Endothelial cell (in vitro differentiated cells): ENCODE measurements at regions not wholly inside any gene's neighbourhood (a gene's known extent, or its start where the extent isn't known, plus 50 kb on each side); places are given as distances from the start of the nearest gene placed in this dataset.
"Not testable (repeated sequence)": the region's sequence is repeated elsewhere in the genome, so short reads cannot be mapped to it uniquely, and the experiment has no call there.

Source experiments
- DNase-seq: peaks from one replicate; pipeline ENCODE4 v3.0.0; 2021; ENCODE audit warnings: low spot score
- H3K27ac Mint-ChIP-seq: one replicate; pipeline ENCODE4 v1.8.0; 2021; ENCODE audit warnings: mixed read lengths, inconsistent platforms; ENCODE audit not compliant: unreplicated experiment
- H3K27me3 Mint-ChIP-seq: one replicate; pipeline ENCODE4 v1.8.0; 2021; ENCODE audit warnings: mild to moderate bottlenecking, moderate library complexity, mixed read lengths, inconsistent platforms; ENCODE audit not compliant: unreplicated experiment
- H3K36me3 Mint-ChIP-seq: one replicate; pipeline ENCODE4 v1.8.0; 2021; ENCODE audit warnings: mild to moderate bottlenecking, low read depth, mixed read lengths, inconsistent platforms; ENCODE audit not compliant: unreplicated experiment
- H3K4me1 Mint-ChIP-seq: one replicate; pipeline ENCODE4 v1.8.0; 2021; ENCODE audit warnings: mild to moderate bottlenecking, mixed read lengths, inconsistent platforms; ENCODE audit not compliant: unreplicated experiment
- H3K4me3 Mint-ChIP-seq: one replicate; pipeline ENCODE4 v1.8.0; 2021; ENCODE audit warnings: mild to moderate bottlenecking, mixed read lengths, inconsistent platforms; ENCODE audit not compliant: unreplicated experiment
- H3K9me3 Mint-ChIP-seq: one replicate; pipeline ENCODE4 v1.8.0; 2021; ENCODE audit warnings: mixed read lengths, inconsistent platforms; ENCODE audit not compliant: unreplicated experiment
- CTCF ChIP-seq: fragments of 200-600 bp; sonication (generic); IDR thresholded peaks from one replicate; pipeline ENCODE4 v1.5.0; 2021; ENCODE audit warnings: antibody characterized with exemption; ENCODE audit not compliant: unreplicated experiment

GRCh38 chr21:27320868-27321267 lies 354.0 kb upstream of the ADAMTS5 start:
- no peaks in the 10 kb centered on the region for H3K4me1 Mint-ChIP-seq
- H3K36me3 Mint-ChIP-seq: no peaks in the 10 kb centered on the region
- no peak for TF ChIP-seq CTCF
- H3K4me3 Mint-ChIP-seq: no peak overlapping the region
- no peak for DNase-seq
- H3K27ac Mint-ChIP-seq: no peak overlapping the region
- H3K9me3 Mint-ChIP-seq: no peaks in the 10 kb centered on the region
- H3K27me3 Mint-ChIP-seq: peaks cover under 1% of the 10 kb centered on the region

- not testable (repeated sequence) for H3K4me1 Mint-ChIP-seq, H3K4me3 Mint-ChIP-seq, H3K27ac Mint-ChIP-seq, H3K36me3 Mint-ChIP-seq, DNase-seq, H3K9me3 Mint-ChIP-seq, H3K27me3 Mint-ChIP-seq
These were observed 350.7 kb upstream of the ADAMTS5 start for GRCh38 chr21:27317601-27318000.

GRCh38 chr21:27315373-27315772 lies 348.5 kb upstream of the ADAMTS5 start:
- no peak overlapping the region for H3K4me3 Mint-ChIP-seq
- no peak overlapping the region for H3K27ac Mint-ChIP-seq
- no peak for DNase-seq
- peaks cover 3% of the 10 kb centered on the region for H3K27me3 Mint-ChIP-seq
- H3K9me3 Mint-ChIP-seq: no peaks in the 10 kb centered on the region
- TF ChIP-seq CTCF: no peak
- no peaks in the 10 kb centered on the region for H3K36me3 Mint-ChIP-seq
- no peaks in the 10 kb centered on the region for H3K4me1 Mint-ChIP-seq

GRCh38 chr21:27314131-27314530 lies 347.2 kb upstream of the ADAMTS5 start:
- H3K9me3 Mint-ChIP-seq: no peaks in the 10 kb centered on the region
- H3K4me1 Mint-ChIP-seq: no peaks in the 10 kb centered on the region

GRCh38 chr21:27306791-27307775 lies 340.2 kb upstream of the ADAMTS5 start:
- H3K36me3 Mint-ChIP-seq: no peaks in the 10 kb centered on the region

More at GRCh38 chr21:27314131-27314530, 347.2 kb upstream of the ADAMTS5 start:
- H3K27ac Mint-ChIP-seq: no peak overlapping the region
- no peaks in the 10 kb centered on the region for H3K36me3 Mint-ChIP-seq
- no peak overlapping the region for H3K4me3 Mint-ChIP-seq
- no peak for TF ChIP-seq CTCF
- no peak for DNase-seq
- peaks cover 3% of the 10 kb centered on the region for H3K27me3 Mint-ChIP-seq

More at GRCh38 chr21:27306791-27307775, 340.2 kb upstream of the ADAMTS5 start:
- Mint-ChIP-seq H3K27ac (no peak overlapping the region), H3K9me3 (no peaks in the 10 kb centered on the region), H3K4me1 (no peaks in the 10 kb centered on the region), H3K27me3 (no peaks in the 10 kb centered on the region), H3K4me3 (no peak overlapping the region)
- no peak for DNase-seq
- TF ChIP-seq CTCF: no peak
